H9 (cell line): ENCODE measurements at regions not wholly inside any gene's neighbourhood (a gene's known extent, or its start where the extent isn't known, plus 50 kb on each side); places are given as distances from the start of the nearest gene placed in this dataset.

ENCODE experiments used
- DNase-seq: peaks from one replicate; pipeline ENCODE4 v3.0.0-alpha.2; 2017
- H2AFZ ChIP-seq: one replicate; pipeline ENCODE4 v1.6.1; 2013; ENCODE audit warnings: mild to moderate bottlenecking, low read length, control low read depth, moderate library complexity
- H2AK5ac ChIP-seq: 2 replicates; pipeline ENCODE4 v1.6.1; 2013; ENCODE audit warnings: low read length, control low read depth, mixed read lengths; ENCODE audit not compliant: insufficient read length
- H2BK120ac ChIP-seq: one replicate; pipeline ENCODE4 v1.6.1; 2013; ENCODE audit warnings: low read depth, mild to moderate bottlenecking, low read length, control low read depth, inconsistent platforms; ENCODE audit not compliant: poor library complexity, severe bottlenecking
- H2BK12ac ChIP-seq: 2 replicates; pipeline ENCODE4 v1.6.1; 2013; ENCODE audit warnings: low read length, control low read depth, mixed read lengths, low read depth; ENCODE audit not compliant: insufficient read length
- H2BK15ac ChIP-seq: 2 replicates; pipeline ENCODE4 v1.6.1; 2013; ENCODE audit warnings: low read depth, low read length, control low read depth
- H2BK20ac ChIP-seq: one replicate; pipeline ENCODE4 v1.6.1; 2013; ENCODE audit warnings: low read depth, mild to moderate bottlenecking, low read length, control low read depth, inconsistent platforms; ENCODE audit not compliant: poor library complexity, severe bottlenecking
- H2BK5ac ChIP-seq: 2 replicates; pipeline ENCODE4 v1.6.1; 2013; ENCODE audit warnings: low read length, control low read depth, mixed read lengths; ENCODE audit not compliant: insufficient read length
- H3K14ac ChIP-seq: 2 replicates; pipeline ENCODE4 v1.6.1; 2013; ENCODE audit warnings: low read length, control low read depth; ENCODE audit not compliant: insufficient read depth
- H3K18ac ChIP-seq: 2 replicates; pipeline ENCODE4 v1.6.1; 2013; ENCODE audit warnings: low read depth, mild to moderate bottlenecking, mixed read lengths, low read length, control low read depth; ENCODE audit not compliant: insufficient read length
- H3K23ac ChIP-seq: 2 replicates; pipeline ENCODE4 v1.6.1; 2013; ENCODE audit warnings: low read length, control low read depth, mixed read lengths, low read depth; ENCODE audit not compliant: insufficient read length
- H3K23me2 ChIP-seq: 2 replicates; pipeline ENCODE4 v1.6.1; 2013; ENCODE audit warnings: low read depth, mild to moderate bottlenecking, mixed read lengths, low read length, control low read depth; ENCODE audit not compliant: insufficient read length, poor library complexity, severe bottlenecking
- H3K27ac ChIP-seq: 2 replicates; pipeline ENCODE4 v1.5.1; 2013; ENCODE audit warnings: low read length, control low read depth, mixed read lengths, low read depth; ENCODE audit not compliant: insufficient read length
- H3K27me3 ChIP-seq: 2 replicates; pipeline ENCODE4 v1.6.1; 2013; ENCODE audit warnings: low read length, control low read depth, inconsistent platforms; ENCODE audit not compliant: insufficient read depth
- H3K4ac ChIP-seq: 2 replicates; pipeline ENCODE4 v1.6.1; 2013; ENCODE audit warnings: low read depth, mild to moderate bottlenecking, control low read depth, inconsistent platforms, low read length, moderate library complexity
- H3K4me1 ChIP-seq: 2 replicates; pipeline ENCODE4 v1.6.1; 2013; ENCODE audit warnings: low read length, control low read depth, inconsistent platforms; ENCODE audit not compliant: insufficient read depth
- H3K4me2 ChIP-seq: 2 replicates; pipeline ENCODE4 v1.6.1; 2013; ENCODE audit warnings: low read length, control low read depth, mixed read lengths; ENCODE audit not compliant: insufficient read length, insufficient read depth
- H3K56ac ChIP-seq: 2 replicates; pipeline ENCODE4 v1.6.1; 2013; ENCODE audit warnings: low read depth, mild to moderate bottlenecking, mixed read lengths, low read length, control low read depth; ENCODE audit not compliant: insufficient read length
- H3K79me1 ChIP-seq: 2 replicates; pipeline ENCODE4 v1.6.1; 2013; ENCODE audit warnings: low read depth, mild to moderate bottlenecking, moderate library complexity, low read length, control low read depth, inconsistent platforms; ENCODE audit not compliant: insufficient read depth, poor library complexity, severe bottlenecking
- H3K79me2 ChIP-seq: 2 replicates; pipeline ENCODE4 v1.6.1; 2013; ENCODE audit warnings: low read length, control low read depth, inconsistent platforms; ENCODE audit not compliant: insufficient read depth
- H3K9ac ChIP-seq: 2 replicates; pipeline ENCODE4 v1.6.1; 2013; ENCODE audit warnings: low read length, control low read depth, mixed read lengths; ENCODE audit not compliant: insufficient read length; ENCODE audit errors: extremely low read depth
- H3K9me3 ChIP-seq: one replicate; pipeline ENCODE4 v1.6.1; 2013; ENCODE audit warnings: low read depth, low read length, inconsistent platforms; ENCODE audit not compliant: control insufficient read depth
- H3T11ph ChIP-seq: one replicate; pipeline ENCODE4 v1.6.1; 2013; ENCODE audit warnings: mild to moderate bottlenecking, low read length, control low read depth, inconsistent platforms
- H4K20me1 ChIP-seq: one replicate; pipeline ENCODE4 v1.6.1; 2013; ENCODE audit not compliant: control insufficient read depth, insufficient read length, insufficient read depth
- H4K5ac ChIP-seq: 2 replicates; pipeline ENCODE4 v1.6.1; 2013; ENCODE audit warnings: low read depth, mild to moderate bottlenecking, mixed read lengths, low read length, control low read depth; ENCODE audit not compliant: insufficient read length
- H4K8ac ChIP-seq: replicated peaks from 2 replicates; pipeline ENCODE4 v1.6.1; 2013; ENCODE audit warnings: low read length, control low read depth, mixed read lengths, low read depth; ENCODE audit not compliant: insufficient read length
- H4K91ac ChIP-seq: 2 replicates; pipeline ENCODE4 v1.6.1; 2013; ENCODE audit warnings: low read depth, mild to moderate bottlenecking, moderate library complexity, mixed read lengths, low read length, control low read depth; ENCODE audit not compliant: insufficient read length
- H3K27ac Mint-ChIP-seq, 3 experiments: 2 replicates in 2 of 3; 3 replicates in 1 of 3; pipeline ENCODE4 v1.8.0; 2020 to 2021; ENCODE audit warnings: mixed read lengths in 3 of 3, mild to moderate bottlenecking in 1 of 3, moderate library complexity in 1 of 3
- H3K27me3 Mint-ChIP-seq: 2 replicates; pipeline ENCODE4 v1.8.0; 2021; ENCODE audit warnings: low read depth, mild to moderate bottlenecking, moderate library complexity, mixed read lengths
- H3K36me3 Mint-ChIP-seq, 3 experiments: 2 replicates in 2 of 3; 3 replicates in 1 of 3; pipeline ENCODE4 v1.8.0; 2020 to 2021; ENCODE audit warnings: low read depth in 3 of 3, mixed read lengths in 3 of 3; ENCODE audit not compliant: insufficient read depth in 1 of 3
- H3K4me1 Mint-ChIP-seq, 2 experiments: 2 replicates each; pipeline ENCODE4 v1.8.0; 2020; ENCODE audit warnings: mixed read lengths in 2 of 2
- H3K4me3 Mint-ChIP-seq, 2 experiments: 2 replicates in 1 of 2; 3 replicates in 1 of 2; pipeline ENCODE4 v1.8.0; 2020 to 2021; ENCODE audit warnings: mild to moderate bottlenecking in 2 of 2, mixed read lengths in 2 of 2, moderate library complexity in 1 of 2
- H3K9me3 Mint-ChIP-seq, 2 experiments: 2 replicates in 1 of 2; 3 replicates in 1 of 2; pipeline ENCODE4 v1.8.0; 2020; ENCODE audit warnings: mild to moderate bottlenecking in 2 of 2, mixed read lengths in 2 of 2, moderate library complexity in 1 of 2
- CTCF ChIP-seq: fragments of 200-600 bp; sonication (generic); conservative IDR thresholded peaks from 3 replicates; pipeline ENCODE4 v1.8.0; 2021; ENCODE audit warnings: antibody characterized with exemption, mild to moderate bottlenecking
- WGBS: extraction: QIAGEN DNeasy Blood & Tissue Kit; methylation state at CpG from one replicate; pipeline ENCODE4 v1.1.7; 2013; ENCODE audit warnings: missing lambda C conversion rate, low lambda C conversion rate, mixed read lengths; ENCODE audit not compliant: insufficient read length; ENCODE audit errors: extremely low coverage; 5-methylcytosine and 5-hydroxymethylcytosine counted together

GRCh38 chr2:238996331-238997136, 148.6 kb downstream of the TWIST2 start:
- Histone ChIP-seq H3K23ac (no peak overlapping the region), H4K5ac (no peak overlapping the region)
- DNase-seq: no peak

More at GRCh38 chr2:238996331-238997136, 148.6 kb downstream of the TWIST2 start:
- no peak overlapping the region for H3K56ac ChIP-seq
- H3K79me2 ChIP-seq: no peaks in the 10 kb centered on the region
- H2BK12ac ChIP-seq: no peak overlapping the region
- no peaks in the 10 kb centered on the region for H3K79me1 ChIP-seq
- no peak overlapping the region for H3K27ac Mint-ChIP-seq
- no CpG with 5 or more reads among the region's 21 CpGs for WGBS
- H3T11ph ChIP-seq: no peak overlapping the region
- peaks cover 3 to 8% (median 6%) of the 10 kb centered on the region in 3 experiments; a peak in 4 of 7 replicates for H3K36me3 Mint-ChIP-seq
- H3K27me3 ChIP-seq: no peaks in the 10 kb centered on the region
- H3K23me2 ChIP-seq: no peaks in the 10 kb centered on the region
- H3K4me1 Mint-ChIP-seq: no peaks in the 10 kb centered on the region; a peak in 1 of 4 replicates
- H4K8ac ChIP-seq: no peak overlapping the region
- no peak overlapping the region for H2BK15ac ChIP-seq
- H3K9me3 Mint-ChIP-seq: peaks cover 26 to 27% of the 10 kb centered on the region in 2 experiments
- no peak overlapping the region for H2BK5ac ChIP-seq
- H2AK5ac ChIP-seq: no peak overlapping the region
- H2AFZ ChIP-seq: no peak overlapping the region
- peaks cover 20% of the 10 kb centered on the region for H3K27me3 Mint-ChIP-seq
- no peak overlapping the region for H3K27ac ChIP-seq
- no peak overlapping the region for H3K14ac ChIP-seq
- no peaks in the 10 kb centered on the region for H3K4me1 ChIP-seq
- no peaks in the 10 kb centered on the region for H4K20me1 ChIP-seq
- no peak overlapping the region for H3K4me3 Mint-ChIP-seq
- no peak overlapping the region for H4K91ac ChIP-seq
- no peak overlapping the region for H3K4me2 ChIP-seq
- H3K9ac ChIP-seq: no peak overlapping the region
- H2BK20ac ChIP-seq: no peak overlapping the region
- H3K18ac ChIP-seq: no peak overlapping the region
- H2BK120ac ChIP-seq: no peak overlapping the region
- peaks cover 4% of the 10 kb centered on the region for H3K9me3 ChIP-seq
- TF ChIP-seq CTCF: no peak
- H3K4ac ChIP-seq: no peak overlapping the region
